ENCODE measurements at regions not wholly inside any gene's neighbourhood (a gene's known extent, or its start where the extent isn't known, plus 50 kb on each side); places are given as distances from the start of the nearest gene placed in this dataset.

GRCh38 chr6:4677751-4678065 is 98.5 kb upstream of the CDYL start:
- intact Hi-C loops (cut with DNase I), result no loop called here
- DNase-seq, result no peak

GRCh38 chr6:4677011-4677750 is 99.0 kb upstream of the CDYL start:
- intact Hi-C loops (cut with DNase I), result no loop called here
- no peak for DNase-seq

GRCh38 chr6:4676016-4676415 is 100.2 kb upstream of the CDYL start:
- intact Hi-C loops (cut with DNase I), result no loop called here
- DNase-seq, result no peak

- intact Hi-C loops (cut with DNase I), result no loop called here
- DNase-seq, result no peak
Measured at GRCh38 chr6:4675121-4675520, 101.1 kb upstream of the CDYL start.

- intact Hi-C loops (cut with DNase I), result no loop called here
- no peak for DNase-seq
Measured at GRCh38 chr6:4673861-4674260, 102.3 kb upstream of the CDYL start.

GRCh38 chr6:4672772-4673171 is 103.4 kb upstream of the CDYL start:
- intact Hi-C loops (cut with DNase I), result no loop called here
- no peak for DNase-seq

GRCh38 chr6:4671587-4672115 is 104.6 kb upstream of the CDYL start:
- intact Hi-C loops (cut with DNase I), result no loop called here
- DNase-seq, result no peak

- intact Hi-C loops (cut with DNase I), result no loop called here
- DNase-seq, result no peak
Measured at GRCh38 chr6:4670824-4671409, 105.3 kb upstream of the CDYL start.

- peak in 6 of 10 donors; percentile 11 to 90 (median 34) for DNase-seq
- intact Hi-C loops (cut with DNase I), result no loop called here
Measured at GRCh38 chr6:4670290-4670689, 105.9 kb upstream of the CDYL start.

- DNase-seq, result no peak
- intact Hi-C loops (cut with DNase I), result no loop called here
Measured at GRCh38 chr6:4668271-4669179, 107.7 kb upstream of the CDYL start.

- intact Hi-C loops (cut with DNase I), result no loop called here
- DNase-seq, result no peak
Measured at GRCh38 chr6:4667591-4667990, 108.6 kb upstream of the CDYL start.

- no peak for DNase-seq
- intact Hi-C loops (cut with DNase I), result no loop called here
Measured at GRCh38 chr6:4666886-4667513, 109.2 kb upstream of the CDYL start.

- DNase-seq, result no peak
- intact Hi-C loops (cut with DNase I), result no loop called here
Measured at GRCh38 chr6:4665489-4666417, 110.5 kb upstream of the CDYL start.

GRCh38 chr6:4664911-4665310 is 111.3 kb upstream of the CDYL start:
- intact Hi-C loops (cut with DNase I), result no loop called here
- DNase-seq, result no peak

- intact Hi-C loops (cut with DNase I), result no loop called here
- DNase-seq, result peak in 6 of 10 donors; percentile 16 to 62 (median 40)
Measured at GRCh38 chr6:4664117-4664626, 112.0 kb upstream of the CDYL start.

GRCh38 chr6:4662886-4663285 is 113.3 kb upstream of the CDYL start:
- intact Hi-C loops (cut with DNase I), result no loop called here
- no peak for DNase-seq

- DNase-seq, result peak in 1 of 10 donors; percentile 63
- intact Hi-C loops (cut with DNase I), result no loop called here
Measured at GRCh38 chr6:4661391-4661790, 114.8 kb upstream of the CDYL start.

- peak in 1 of 10 donors; percentile 77 for DNase-seq
- intact Hi-C loops (cut with DNase I), result no loop called here
Measured at GRCh38 chr6:4660377-4661321, 115.6 kb upstream of the CDYL start.
